ENCODE measurements at regions not wholly inside any gene's neighbourhood (a gene's known extent, or its start where the extent isn't known, plus 50 kb on each side); places are given as distances from the start of the nearest gene placed in this dataset.

DNA sequence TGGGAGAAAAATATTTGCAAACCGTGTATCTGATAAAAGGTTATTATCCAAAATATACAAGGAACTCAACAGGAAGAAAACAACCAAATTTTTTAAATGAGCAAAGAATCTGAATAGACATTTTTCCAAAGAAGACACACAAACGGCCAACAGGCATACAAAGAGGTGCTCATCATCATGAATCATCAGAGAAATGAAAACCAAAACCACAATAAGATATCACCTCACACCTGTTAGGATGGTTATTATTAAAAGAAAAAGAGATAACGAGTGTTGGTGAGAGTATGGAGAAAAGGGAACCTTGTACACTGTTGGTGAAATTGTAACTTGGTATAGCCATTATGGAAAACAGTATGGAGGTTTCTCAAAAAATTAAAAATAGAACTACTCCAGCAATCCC lies 463.3 kb downstream of the IRS1 start:
- ChIA-PET CTCF (no interaction called here), POLR2A (ENCODE audit: low non-redundant PET) (no interaction called here)
- Histone ChIP-seq H3K27me3 (replicated peaks; ENCODE audit: insufficient read depth, low read depth, low read length, poor library complexity) (no peaks in the 10 kb centered on the region), H3K9me3 (ENCODE audit: low read depth, low read length, poor library complexity, severe bottlenecking) (no peaks in the 10 kb centered on the region), H3K27ac (ENCODE audit: low read depth, low read length, poor library complexity, severe bottlenecking) (no peak overlapping the region), H3K4me1 (ENCODE audit: insufficient read depth, low read length, poor library complexity, severe bottlenecking) (no peaks in the 10 kb centered on the region), H3K36me3 (ENCODE audit: insufficient read depth, low read length, poor library complexity, severe bottlenecking) (no peaks in the 10 kb centered on the region), H3K4me3 (ENCODE audit: low read depth, low read length, poor library complexity, severe bottlenecking) (no peak overlapping the region)
- no peak for TF ChIP-seq EZH2 (IDR thresholded peaks at IDR 0.05; ENCODE audit: borderline replicate concordance, low read depth, low read length, poor library complexity, severe bottlenecking)
- TF ChIP-seq, protein P1, sequence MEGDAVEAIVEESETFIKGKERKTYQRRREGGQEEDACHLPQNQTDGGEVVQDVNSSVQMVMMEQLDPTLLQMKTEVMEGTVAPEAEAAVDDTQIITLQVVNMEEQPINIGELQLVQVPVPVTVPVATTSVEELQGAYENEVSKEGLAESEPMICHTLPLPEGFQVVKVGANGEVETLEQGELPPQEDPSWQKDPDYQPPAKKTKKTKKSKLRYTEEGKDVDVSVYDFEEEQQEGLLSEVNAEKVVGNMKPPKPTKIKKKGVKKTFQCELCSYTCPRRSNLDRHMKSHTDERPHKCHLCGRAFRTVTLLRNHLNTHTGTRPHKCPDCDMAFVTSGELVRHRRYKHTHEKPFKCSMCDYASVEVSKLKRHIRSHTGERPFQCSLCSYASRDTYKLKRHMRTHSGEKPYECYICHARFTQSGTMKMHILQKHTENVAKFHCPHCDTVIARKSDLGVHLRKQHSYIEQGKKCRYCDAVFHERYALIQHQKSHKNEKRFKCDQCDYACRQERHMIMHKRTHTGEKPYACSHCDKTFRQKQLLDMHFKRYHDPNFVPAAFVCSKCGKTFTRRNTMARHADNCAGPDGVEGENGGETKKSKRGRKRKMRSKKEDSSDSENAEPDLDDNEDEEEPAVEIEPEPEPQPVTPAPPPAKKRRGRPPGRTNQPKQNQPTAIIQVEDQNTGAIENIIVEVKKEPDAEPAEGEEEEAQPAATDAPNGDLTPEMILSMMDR (conservative IDR thresholded peaks at IDR 0.05; ENCODE audit: low read depth, low read length): no peak
- intact Hi-C loops (cut with micrococcal nuclease; ENCODE audit: unreplicated experiment): no loop called here
- DNase-seq (ENCODE audit: low spot score): no peak
- BruUV-seq (replicated peaks): no TSS peak

DNA sequence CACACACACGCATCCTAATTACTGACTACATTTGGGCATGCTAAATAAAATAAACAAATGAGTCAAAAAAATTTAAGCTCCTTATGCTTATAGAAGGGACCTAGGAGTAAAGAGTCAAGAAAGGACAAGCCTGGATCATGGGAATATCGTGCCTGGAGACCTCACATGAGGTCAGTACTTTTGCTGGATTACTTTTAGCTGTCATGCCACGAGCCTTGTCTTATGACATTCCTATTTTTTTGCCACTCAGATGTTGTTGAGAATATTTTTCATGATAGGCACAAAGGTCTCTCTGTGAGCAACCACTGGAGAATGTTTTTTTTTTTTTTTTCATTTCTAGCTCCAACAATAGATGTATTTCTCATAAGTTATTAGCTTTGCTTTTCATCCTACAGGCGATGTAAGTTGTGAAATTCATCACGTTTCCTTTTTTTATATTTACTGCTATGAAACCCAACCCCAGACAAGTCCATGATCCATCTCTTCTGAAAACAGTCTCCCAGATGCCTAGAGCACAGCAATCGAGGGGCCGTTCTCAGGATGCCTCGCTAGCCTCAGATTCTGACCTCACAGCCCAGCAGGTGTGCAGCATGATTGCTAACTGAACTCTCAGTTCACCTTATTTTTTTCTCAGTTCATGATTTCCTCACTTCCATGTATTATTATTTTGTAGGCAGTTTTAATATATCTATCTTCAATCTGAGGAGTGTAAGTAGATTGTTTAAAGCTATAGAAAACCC lies 464.5 kb downstream of the IRS1 start:
- CTCF ChIA-PET: no interaction called here
- BruUV-seq (replicated peaks): no TSS peak
- H3K4me3 ChIP-seq (ENCODE audit: low read depth, low read length, poor library complexity, severe bottlenecking): no peak overlapping the region
- no peaks in the 10 kb centered on the region for H3K9me3 ChIP-seq (ENCODE audit: low read depth, low read length, poor library complexity, severe bottlenecking)
- no peaks in the 10 kb centered on the region for H3K27me3 ChIP-seq (replicated peaks; ENCODE audit: insufficient read depth, low read depth, low read length, poor library complexity)
- DNase-seq (ENCODE audit: low spot score): no peak
- H3K27ac ChIP-seq (ENCODE audit: low read depth, low read length, poor library complexity, severe bottlenecking): no peak overlapping the region
- intact Hi-C loops (cut with micrococcal nuclease; ENCODE audit: unreplicated experiment): no loop called here
- POLR2A ChIA-PET (ENCODE audit: low non-redundant PET): no interaction called here
- H3K4me1 ChIP-seq (ENCODE audit: insufficient read depth, low read length, poor library complexity, severe bottlenecking): no peaks in the 10 kb centered on the region
- TF ChIP-seq, protein P1 (conservative IDR thresholded peaks at IDR 0.05; ENCODE audit: low read depth, low read length): no peak
- no peak for TF ChIP-seq EZH2 (IDR thresholded peaks at IDR 0.05; ENCODE audit: borderline replicate concordance, low read depth, low read length, poor library complexity, severe bottlenecking)
- H3K36me3 ChIP-seq (ENCODE audit: insufficient read depth, low read length, poor library complexity, severe bottlenecking): no peaks in the 10 kb centered on the region

DNA sequence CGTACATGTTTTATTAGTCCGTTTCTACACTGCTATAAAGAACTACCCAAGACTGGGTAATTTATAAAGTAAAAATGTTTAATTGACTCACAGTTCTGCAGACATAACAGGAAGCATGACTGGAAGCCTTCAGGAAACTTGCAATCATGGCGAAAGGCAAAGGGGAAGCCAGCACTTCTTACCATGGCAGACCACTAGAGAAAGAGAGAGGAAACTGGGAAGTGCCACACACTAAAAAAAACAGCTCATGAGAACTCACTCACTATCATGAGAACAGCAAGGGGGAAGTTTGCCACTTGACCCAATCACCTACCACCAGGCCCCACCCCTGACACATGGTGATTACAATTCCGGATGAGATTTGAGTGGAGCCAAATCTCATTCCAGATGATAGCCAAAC lies 466.2 kb downstream of the IRS1 start:
- Histone ChIP-seq H3K27me3 (replicated peaks; ENCODE audit: insufficient read depth, low read depth, low read length, poor library complexity) (no peaks in the 10 kb centered on the region), H3K9me3 (ENCODE audit: low read depth, low read length, poor library complexity, severe bottlenecking) (no peaks in the 10 kb centered on the region), H3K4me1 (ENCODE audit: insufficient read depth, low read length, poor library complexity, severe bottlenecking) (no peaks in the 10 kb centered on the region), H3K4me3 (ENCODE audit: low read depth, low read length, poor library complexity, severe bottlenecking) (no peak overlapping the region), H3K36me3 (ENCODE audit: insufficient read depth, low read length, poor library complexity, severe bottlenecking) (no peaks in the 10 kb centered on the region), H3K27ac (ENCODE audit: low read depth, low read length, poor library complexity, severe bottlenecking) (no peak overlapping the region)
- BruUV-seq (replicated peaks): no TSS peak
- POLR2A ChIA-PET (ENCODE audit: low non-redundant PET): no interaction called here
- CTCF ChIA-PET: interaction anchor here (0.7 kb wide), 1 partner anchor 86 kb away, joined by 5 read pairs; no protein-coding TSS in a partner anchor
- intact Hi-C loops (cut with micrococcal nuclease; ENCODE audit: unreplicated experiment): no loop called here
- no peak for TF ChIP-seq EZH2 (IDR thresholded peaks at IDR 0.05; ENCODE audit: borderline replicate concordance, low read depth, low read length, poor library complexity, severe bottlenecking)
- TF ChIP-seq, protein P1 (conservative IDR thresholded peaks at IDR 0.05; ENCODE audit: low read depth, low read length): no peak
- no peak for DNase-seq (ENCODE audit: low spot score)

Data from A673 (cell line).